ENCODE measurements at regions not wholly inside any gene's neighbourhood (a gene's known extent, or its start where the extent isn't known, plus 50 kb on each side); places are given as distances from the start of the nearest gene placed in this dataset.

GRCh38 chr20:10856237-10857015, 182.6 kb upstream of the JAG1 start (continued):
- TF ChIP-seq EP300 (IDR thresholded peaks at IDR 0.05; ENCODE audit: low read depth in 2 of 2, low read length in 2 of 2) (peak in 1 of 2 experiments; percentile 57; a peak in 1 of 4 replicates), EP300 (CRISPR knock-in tag; IDR thresholded peaks at IDR 0.05; ENCODE audit: borderline replicate concordance) (no peak), ZMAT3 (CRISPR knock-in tag; conservative IDR thresholded peaks at IDR 0.05) (no peak), ONECUT2 (CRISPR knock-in tag; IDR thresholded peaks at IDR 0.05) (no peak), TEF (CRISPR knock-in tag; IDR thresholded peaks at IDR 0.05) (no peak), PLRG1 (conservative IDR thresholded peaks at IDR 0.05) (no peak), MBD4 (IDR thresholded peaks at IDR 0.05; ENCODE audit: borderline replicate concordance, low read length) (no peak), GTF2F1 (IDR thresholded peaks at IDR 0.05; ENCODE audit: low read length) (no peak), NFRKB (IDR thresholded peaks at IDR 0.05) (no peak), SIN3B (IDR thresholded peaks at IDR 0.05; ENCODE audit: low read length) (no peak), ZNF3 (CRISPR knock-in tag; IDR thresholded peaks at IDR 0.05) (no peak), FOXJ3 (CRISPR knock-in tag; IDR thresholded peaks at IDR 0.05; ENCODE audit: borderline replicate concordance) (peak; percentile 59; the same call in 1 of the 2 replicates), STAT5B (CRISPR knock-in tag; IDR thresholded peaks at IDR 0.05) (no peak), ELK4 (CRISPR knock-in tag; IDR thresholded peaks at IDR 0.05; ENCODE audit: borderline replicate concordance) (no peak), SNAI1 (CRISPR knock-in tag; IDR thresholded peaks at IDR 0.05; ENCODE audit: borderline replicate concordance) (no peak), ZNF276 (CRISPR knock-in tag; IDR thresholded peaks at IDR 0.05; ENCODE audit: low read depth) (no peak), SMC3 (IDR thresholded peaks at IDR 0.05; ENCODE audit: low read length) (no peak), ZFP62 (CRISPR knock-in tag; IDR thresholded peaks at IDR 0.05) (no peak), ZNF407 (CRISPR knock-in tag; IDR thresholded peaks at IDR 0.05; ENCODE audit: not compliant biosample characterization) (no peak)
